Brain microvascular endothelial cell (primary cell): ENCODE measurements at regions not wholly inside any gene's neighbourhood (a gene's known extent, or its start where the extent isn't known, plus 50 kb on each side); places are given as distances from the start of the nearest gene placed in this dataset.

Source experiments
- DNase-seq: peaks from one replicate; pipeline ENCODE4 v3.0.0-alpha.2; 2020
- H3K27ac ChIP-seq: fragments of 250-450 bp; sonication (Bioruptor Pico); 2 replicates; pipeline ENCODE4 v1.5.1; 2020; ENCODE audit warnings: mild to moderate bottlenecking, moderate library complexity
- H3K27me3 ChIP-seq: fragments of 250-450 bp; sonication (Bioruptor Pico); replicated peaks from 2 replicates; pipeline ENCODE4 v1.5.1; 2020; ENCODE audit warnings: mild to moderate bottlenecking
- H3K36me3 ChIP-seq: fragments of 250-450 bp; sonication (Bioruptor Pico); replicated peaks from 2 replicates; pipeline ENCODE4 v1.5.1; 2020; ENCODE audit warnings: mild to moderate bottlenecking
- H3K4me3 ChIP-seq: 2 replicates; pipeline ENCODE4 v1.5.1; 2011; ENCODE audit warnings: low read depth, mild to moderate bottlenecking, control low read depth, low read length, moderate library complexity
- in situ Hi-C: cut with HindIII; loops from 2 replicates; pipeline ENCODE4 v1.10.0; 2017; ENCODE audit warnings: low sequenced_read_pairs, low pct_ligation_motif_present
- TF ChIP-seq, protein P1 (sequence below): IDR thresholded peaks from 2 replicates; pipeline ENCODE4 v1.5.1; 2011; ENCODE audit warnings: low read depth, mild to moderate bottlenecking, moderate library complexity, low read length, control low read depth, inconsistent platforms; ENCODE audit errors: missing control alignments

DNA sequence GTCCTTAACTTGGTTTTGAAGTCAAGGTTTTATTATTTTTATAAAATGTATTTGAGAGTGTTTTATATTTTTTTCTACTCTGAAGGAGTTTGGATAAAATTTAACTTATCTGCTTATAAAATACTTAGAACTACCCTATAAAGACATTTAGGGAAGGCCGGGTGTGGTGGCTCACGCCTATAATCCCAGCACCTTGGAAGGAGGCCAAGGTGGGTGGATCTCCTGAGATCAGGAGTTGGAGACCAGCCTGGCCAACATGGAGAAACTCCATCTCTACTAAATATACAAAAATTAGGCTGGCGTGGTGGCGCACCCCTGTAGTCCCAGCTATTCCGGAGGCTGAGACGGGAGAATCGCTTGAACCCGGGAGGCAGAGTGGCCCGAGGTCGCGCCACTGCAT is 486.4 kb downstream of the DSC3 start:
- H3K36me3 ChIP-seq: no peaks in the 10 kb centered on the region
- in situ Hi-C loops: no loop called here
- TF ChIP-seq, protein P1, sequence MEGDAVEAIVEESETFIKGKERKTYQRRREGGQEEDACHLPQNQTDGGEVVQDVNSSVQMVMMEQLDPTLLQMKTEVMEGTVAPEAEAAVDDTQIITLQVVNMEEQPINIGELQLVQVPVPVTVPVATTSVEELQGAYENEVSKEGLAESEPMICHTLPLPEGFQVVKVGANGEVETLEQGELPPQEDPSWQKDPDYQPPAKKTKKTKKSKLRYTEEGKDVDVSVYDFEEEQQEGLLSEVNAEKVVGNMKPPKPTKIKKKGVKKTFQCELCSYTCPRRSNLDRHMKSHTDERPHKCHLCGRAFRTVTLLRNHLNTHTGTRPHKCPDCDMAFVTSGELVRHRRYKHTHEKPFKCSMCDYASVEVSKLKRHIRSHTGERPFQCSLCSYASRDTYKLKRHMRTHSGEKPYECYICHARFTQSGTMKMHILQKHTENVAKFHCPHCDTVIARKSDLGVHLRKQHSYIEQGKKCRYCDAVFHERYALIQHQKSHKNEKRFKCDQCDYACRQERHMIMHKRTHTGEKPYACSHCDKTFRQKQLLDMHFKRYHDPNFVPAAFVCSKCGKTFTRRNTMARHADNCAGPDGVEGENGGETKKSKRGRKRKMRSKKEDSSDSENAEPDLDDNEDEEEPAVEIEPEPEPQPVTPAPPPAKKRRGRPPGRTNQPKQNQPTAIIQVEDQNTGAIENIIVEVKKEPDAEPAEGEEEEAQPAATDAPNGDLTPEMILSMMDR: no peak
- no peak overlapping the region for H3K27ac ChIP-seq
- DNase-seq: no peak
- no peak overlapping the region for H3K4me3 ChIP-seq
- H3K27me3 ChIP-seq: no peaks in the 10 kb centered on the region

DNA sequence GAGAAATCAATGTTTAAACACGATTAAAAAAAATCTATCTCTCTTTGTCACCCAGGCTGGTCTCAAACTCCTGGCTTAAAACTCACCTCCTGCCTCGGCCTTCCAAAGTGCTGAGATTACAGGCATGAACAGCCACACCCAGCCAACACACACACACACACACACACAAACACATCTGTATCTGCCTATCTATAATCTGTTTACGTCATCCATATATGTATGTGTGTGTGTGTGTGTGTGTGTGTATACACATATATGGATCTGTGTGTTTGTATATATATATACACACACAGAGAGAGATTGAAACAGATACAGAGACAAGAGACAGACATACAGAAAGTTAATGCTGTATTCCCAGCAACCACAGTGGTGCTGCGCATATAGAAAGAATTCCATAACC is 497.1 kb downstream of the DSC3 start:
- DNase-seq: no peak
- Histone ChIP-seq H3K27ac (no peak overlapping the region), H3K4me3 (no peak overlapping the region), H3K27me3 (no peaks in the 10 kb centered on the region), H3K36me3 (no peaks in the 10 kb centered on the region)
- in situ Hi-C loops: no loop called here
- TF ChIP-seq, protein P1: no peak

DNA sequence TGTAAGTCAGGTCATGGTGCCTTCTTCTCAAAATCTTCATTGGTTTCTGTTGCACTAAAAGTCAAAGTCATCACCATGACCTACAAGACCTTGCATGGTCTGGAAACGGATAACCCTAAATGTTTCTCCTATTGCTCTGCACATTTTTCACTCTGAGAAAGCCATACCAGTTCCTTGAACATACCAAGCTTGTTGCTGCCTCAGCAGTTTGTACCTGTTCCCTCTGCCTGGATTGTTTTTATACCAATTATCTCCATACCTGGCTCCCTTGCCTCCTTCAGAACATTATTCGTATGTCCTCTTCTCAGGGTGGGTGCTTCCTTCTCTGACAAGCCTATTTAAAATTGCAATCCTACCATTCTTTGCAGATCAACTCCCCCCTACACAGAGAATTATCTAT is 498.4 kb downstream of the DSC3 start:
- no peak for DNase-seq
- H3K4me3 ChIP-seq: no peak overlapping the region
- TF ChIP-seq, protein P1: no peak
- in situ Hi-C loops: no loop called here
- no peaks in the 10 kb centered on the region for H3K36me3 ChIP-seq
- no peak overlapping the region for H3K27ac ChIP-seq
- H3K27me3 ChIP-seq: no peaks in the 10 kb centered on the region

DNA sequence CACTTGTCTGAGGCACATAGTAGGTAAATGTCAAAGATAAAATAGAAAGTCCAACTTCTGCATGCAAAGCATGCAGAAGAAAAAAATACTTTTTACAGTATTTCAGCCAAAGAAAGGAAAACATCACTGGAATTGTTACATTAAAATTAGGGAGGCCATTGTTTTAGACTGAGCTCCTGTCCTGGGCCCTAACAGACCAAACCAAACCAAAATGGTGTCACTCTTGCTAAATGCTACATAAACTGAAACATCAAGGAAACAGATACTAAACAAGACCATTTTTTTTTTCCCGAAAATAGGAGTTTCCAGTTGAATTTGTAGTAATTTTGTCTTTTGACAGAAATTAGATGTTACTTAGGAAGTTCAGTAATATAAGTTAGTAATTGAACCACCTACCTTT is 508.8 kb downstream of the DSC3 start:
- H3K27me3 ChIP-seq: no peaks in the 10 kb centered on the region
- in situ Hi-C loops: no loop called here
- TF ChIP-seq, protein P1: no peak

DNA sequence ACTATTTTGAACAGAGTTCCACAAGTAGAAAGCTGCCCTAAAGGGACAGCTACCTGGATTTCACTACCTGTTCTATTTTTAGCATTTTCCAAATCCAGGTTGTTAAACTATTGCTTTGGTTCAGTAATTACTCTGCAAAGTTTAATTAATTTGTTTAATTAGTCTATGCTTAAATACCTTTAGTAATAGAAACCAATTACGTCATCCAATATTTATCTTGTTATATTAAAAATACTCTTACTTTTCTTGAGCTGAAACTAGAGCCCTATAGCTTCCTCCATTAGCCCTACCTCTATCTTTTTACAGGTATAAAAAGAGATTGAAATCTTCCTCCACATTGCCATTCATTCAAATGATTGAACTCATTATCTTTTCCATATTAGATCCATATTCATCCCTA is 514.6 kb downstream of the DSC3 start:
- no peaks in the 10 kb centered on the region for H3K36me3 ChIP-seq
- H3K4me3 ChIP-seq: no peak overlapping the region
- in situ Hi-C loops: no loop called here
- H3K27ac ChIP-seq: no peak overlapping the region
- DNase-seq: no peak
- H3K27me3 ChIP-seq: no peaks in the 10 kb centered on the region
- TF ChIP-seq, protein P1: no peak

More for the DNA sequence above, 508.8 kb downstream of the DSC3 start:
- no peak for DNase-seq
- no peak overlapping the region for H3K4me3 ChIP-seq
- H3K27ac ChIP-seq: no peak overlapping the region
- H3K36me3 ChIP-seq: no peaks in the 10 kb centered on the region

DNA sequence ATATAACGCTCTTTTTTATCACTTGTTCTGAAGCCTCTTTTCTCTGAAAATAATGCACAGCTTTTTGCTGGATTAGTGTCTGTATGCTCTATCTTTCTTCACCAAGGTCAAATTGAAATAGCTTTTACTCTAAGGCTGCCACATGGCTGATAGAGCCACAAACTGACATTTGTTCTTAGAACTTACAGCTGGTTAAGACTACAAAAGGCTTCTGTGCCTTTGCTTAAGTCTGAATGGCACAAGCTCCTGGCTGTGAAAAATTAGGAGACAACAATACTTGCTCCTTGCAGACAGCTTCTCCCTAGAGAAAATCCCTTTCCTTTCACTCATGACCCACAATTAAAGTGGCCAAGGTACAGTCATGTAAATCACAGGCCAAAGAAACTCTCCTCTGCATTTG is 515.3 kb downstream of the DSC3 start:
- Histone ChIP-seq H3K4me3 (no peak overlapping the region), H3K27ac (no peak overlapping the region), H3K27me3 (no peaks in the 10 kb centered on the region), H3K36me3 (no peaks in the 10 kb centered on the region)
- in situ Hi-C loops: no loop called here
- TF ChIP-seq, protein P1: no peak
- DNase-seq: no peak
